Glutamatergic neuron (in vitro differentiated cells): ENCODE measurements at regions not wholly inside any gene's neighbourhood (a gene's known extent, or its start where the extent isn't known, plus 50 kb on each side); places are given as distances from the start of the nearest gene placed in this dataset.

Experiments used
- DNase-seq: peaks from one replicate; pipeline ENCODE4 v3.0.0; 2022
- H3K27ac Mint-ChIP-seq: one replicate; pipeline ENCODE4 v1.8.0; 2020; ENCODE audit warnings: mild to moderate bottlenecking, mixed read lengths, inconsistent platforms; ENCODE audit not compliant: unreplicated experiment
- H3K27me3 Mint-ChIP-seq: one replicate; pipeline ENCODE4 v1.8.0; 2020; ENCODE audit warnings: mild to moderate bottlenecking, moderate library complexity, mixed read lengths, inconsistent platforms; ENCODE audit not compliant: unreplicated experiment
- H3K36me3 Mint-ChIP-seq: one replicate; pipeline ENCODE4 v1.8.0; 2020; ENCODE audit warnings: mild to moderate bottlenecking, mixed read lengths, inconsistent platforms; ENCODE audit not compliant: unreplicated experiment
- H3K4me1 Mint-ChIP-seq: one replicate; pipeline ENCODE4 v1.8.0; 2020; ENCODE audit warnings: mild to moderate bottlenecking, low read depth, mixed read lengths, inconsistent platforms; ENCODE audit not compliant: unreplicated experiment
- H3K4me3 Mint-ChIP-seq: one replicate; pipeline ENCODE4 v1.8.0; 2020; ENCODE audit warnings: mild to moderate bottlenecking, mixed read lengths, inconsistent platforms; ENCODE audit not compliant: unreplicated experiment
- H3K9me3 Mint-ChIP-seq: one replicate; pipeline ENCODE4 v1.8.0; 2020; ENCODE audit warnings: mild to moderate bottlenecking, moderate library complexity, mixed read lengths, inconsistent platforms; ENCODE audit not compliant: unreplicated experiment
- TF ChIP-seq, protein P1 (sequence below): fragments of 200-600 bp; sonication (generic); IDR thresholded peaks from one replicate; pipeline ENCODE4 v1.5.0; 2021; ENCODE audit not compliant: partially characterized antibody, unreplicated experiment

GRCh38 chr4:156347412-156348075 lies 393.9 kb upstream of the CTSO start:
- no peak for DNase-seq
- no peaks in the 10 kb centered on the region for H3K9me3 Mint-ChIP-seq
- no peaks in the 10 kb centered on the region for H3K4me1 Mint-ChIP-seq
- TF ChIP-seq, protein P1, sequence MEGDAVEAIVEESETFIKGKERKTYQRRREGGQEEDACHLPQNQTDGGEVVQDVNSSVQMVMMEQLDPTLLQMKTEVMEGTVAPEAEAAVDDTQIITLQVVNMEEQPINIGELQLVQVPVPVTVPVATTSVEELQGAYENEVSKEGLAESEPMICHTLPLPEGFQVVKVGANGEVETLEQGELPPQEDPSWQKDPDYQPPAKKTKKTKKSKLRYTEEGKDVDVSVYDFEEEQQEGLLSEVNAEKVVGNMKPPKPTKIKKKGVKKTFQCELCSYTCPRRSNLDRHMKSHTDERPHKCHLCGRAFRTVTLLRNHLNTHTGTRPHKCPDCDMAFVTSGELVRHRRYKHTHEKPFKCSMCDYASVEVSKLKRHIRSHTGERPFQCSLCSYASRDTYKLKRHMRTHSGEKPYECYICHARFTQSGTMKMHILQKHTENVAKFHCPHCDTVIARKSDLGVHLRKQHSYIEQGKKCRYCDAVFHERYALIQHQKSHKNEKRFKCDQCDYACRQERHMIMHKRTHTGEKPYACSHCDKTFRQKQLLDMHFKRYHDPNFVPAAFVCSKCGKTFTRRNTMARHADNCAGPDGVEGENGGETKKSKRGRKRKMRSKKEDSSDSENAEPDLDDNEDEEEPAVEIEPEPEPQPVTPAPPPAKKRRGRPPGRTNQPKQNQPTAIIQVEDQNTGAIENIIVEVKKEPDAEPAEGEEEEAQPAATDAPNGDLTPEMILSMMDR: no peak
- H3K27me3 Mint-ChIP-seq: no peaks in the 10 kb centered on the region
- H3K4me3 Mint-ChIP-seq: no peak overlapping the region
- H3K27ac Mint-ChIP-seq: no peak overlapping the region
- no peaks in the 10 kb centered on the region for H3K36me3 Mint-ChIP-seq

DNA sequence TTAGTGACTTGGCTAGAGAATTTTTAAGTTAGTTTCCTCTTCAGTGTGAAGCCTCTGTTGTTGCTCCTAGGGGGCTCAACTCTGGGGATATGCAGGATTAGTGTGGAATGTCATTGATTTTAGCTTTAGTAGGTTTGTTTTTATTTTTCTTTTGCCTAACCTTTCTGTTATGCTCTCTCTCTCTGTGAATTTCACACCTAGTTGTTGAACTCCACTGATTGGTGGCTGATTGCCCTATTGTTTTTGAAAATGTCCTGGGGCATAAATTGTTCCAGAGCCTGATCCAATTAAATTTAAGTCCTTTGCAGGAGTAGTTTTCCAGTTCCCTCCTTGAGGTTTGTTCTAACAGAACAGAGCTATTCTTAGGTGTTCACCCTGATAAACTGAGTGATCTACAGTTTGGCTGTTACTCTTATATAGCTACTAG lies 393.3 kb upstream of the CTSO start:
- Mint-ChIP-seq H3K9me3 (no peaks in the 10 kb centered on the region), H3K36me3 (no peaks in the 10 kb centered on the region), H3K27me3 (no peaks in the 10 kb centered on the region), H3K4me3 (no peak overlapping the region), H3K4me1 (no peaks in the 10 kb centered on the region), H3K27ac (no peak overlapping the region)
- TF ChIP-seq, protein P1: no peak
- DNase-seq: no peak

GRCh38 chr4:156344397-156344796 lies 390.7 kb upstream of the CTSO start:
- H3K36me3 Mint-ChIP-seq: no peaks in the 10 kb centered on the region
- H3K9me3 Mint-ChIP-seq: no peaks in the 10 kb centered on the region
- no peak overlapping the region for H3K27ac Mint-ChIP-seq
- H3K27me3 Mint-ChIP-seq: no peaks in the 10 kb centered on the region
- no peak for DNase-seq
- no peak overlapping the region for H3K4me3 Mint-ChIP-seq
- no peaks in the 10 kb centered on the region for H3K4me1 Mint-ChIP-seq
- TF ChIP-seq, protein P1: no peak

DNA sequence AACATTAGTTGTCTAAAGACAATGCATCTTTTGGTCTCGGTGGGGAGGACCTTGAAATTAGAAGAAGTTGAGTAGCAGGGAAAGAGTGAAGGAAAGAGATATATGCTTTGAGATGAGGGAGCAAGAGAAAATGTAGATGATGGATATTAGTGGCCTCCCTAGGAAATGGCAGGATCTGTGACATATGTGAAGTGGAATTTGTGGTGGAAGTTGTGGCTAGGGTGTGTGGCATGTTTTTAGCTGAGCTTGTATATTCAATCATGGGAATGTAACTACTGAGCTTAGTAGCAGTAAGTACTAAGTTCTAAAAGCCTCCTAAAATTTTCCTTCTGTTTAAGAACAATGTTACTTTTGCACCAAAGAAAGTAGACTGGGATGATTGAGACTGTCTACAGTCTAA lies 382.8 kb upstream of the CTSO start:
- H3K4me1 Mint-ChIP-seq: no peaks in the 10 kb centered on the region
- no peak overlapping the region for H3K27ac Mint-ChIP-seq
- TF ChIP-seq, protein P1: no peak
- no peaks in the 10 kb centered on the region for H3K36me3 Mint-ChIP-seq
- H3K9me3 Mint-ChIP-seq: no peaks in the 10 kb centered on the region
- DNase-seq: no peak
- no peak overlapping the region for H3K4me3 Mint-ChIP-seq
- H3K27me3 Mint-ChIP-seq: no peaks in the 10 kb centered on the region

GRCh38 chr4:156335721-156336120 lies 382.1 kb upstream of the CTSO start:
- H3K9me3 Mint-ChIP-seq: no peaks in the 10 kb centered on the region
- no peak overlapping the region for H3K4me3 Mint-ChIP-seq
- no peaks in the 10 kb centered on the region for H3K27me3 Mint-ChIP-seq
- H3K4me1 Mint-ChIP-seq: no peaks in the 10 kb centered on the region
- TF ChIP-seq, protein P1: no peak
- DNase-seq: no peak
- H3K27ac Mint-ChIP-seq: no peak overlapping the region
- H3K36me3 Mint-ChIP-seq: no peaks in the 10 kb centered on the region
